22Rv1 (cell line): ENCODE measurements at regions not wholly inside any gene's neighbourhood (a gene's known extent, or its start where the extent isn't known, plus 50 kb on each side); places are given as distances from the start of the nearest gene placed in this dataset.

Source experiments
- ZFX ChIP-seq: fragments of 450-650 bp; IDR thresholded peaks from 2 replicates; pipeline ENCODE4 v1.6.1; 2017; ENCODE audit warnings: antibody characterized with exemption, borderline replicate concordance
- TF ChIP-seq, protein P1 (sequence below): fragments of 450-650 bp; IDR thresholded peaks from 2 replicates; pipeline ENCODE4 v1.5.1; 2017; ENCODE audit warnings: mild to moderate bottlenecking

DNA sequence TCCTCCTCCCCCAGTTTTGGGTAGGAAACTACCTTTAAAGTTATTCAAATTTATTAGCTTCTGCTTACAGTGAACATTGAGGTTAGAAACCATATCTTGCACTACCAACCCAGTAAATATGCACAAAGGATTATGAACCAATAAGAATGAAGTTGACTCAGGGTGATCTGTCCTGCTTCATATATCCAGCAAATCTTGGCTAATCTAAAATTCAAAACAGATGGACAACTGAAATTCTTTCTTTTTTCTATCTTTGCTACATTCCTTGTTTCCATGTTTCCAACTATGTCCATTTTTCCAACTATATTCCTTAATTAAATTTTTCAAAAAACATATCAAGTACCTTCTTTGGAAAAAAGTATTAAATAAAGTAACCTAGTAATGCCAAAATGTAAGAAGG, 149.3 kb downstream of the FAM124B start:
- TF ChIP-seq, protein P1, sequence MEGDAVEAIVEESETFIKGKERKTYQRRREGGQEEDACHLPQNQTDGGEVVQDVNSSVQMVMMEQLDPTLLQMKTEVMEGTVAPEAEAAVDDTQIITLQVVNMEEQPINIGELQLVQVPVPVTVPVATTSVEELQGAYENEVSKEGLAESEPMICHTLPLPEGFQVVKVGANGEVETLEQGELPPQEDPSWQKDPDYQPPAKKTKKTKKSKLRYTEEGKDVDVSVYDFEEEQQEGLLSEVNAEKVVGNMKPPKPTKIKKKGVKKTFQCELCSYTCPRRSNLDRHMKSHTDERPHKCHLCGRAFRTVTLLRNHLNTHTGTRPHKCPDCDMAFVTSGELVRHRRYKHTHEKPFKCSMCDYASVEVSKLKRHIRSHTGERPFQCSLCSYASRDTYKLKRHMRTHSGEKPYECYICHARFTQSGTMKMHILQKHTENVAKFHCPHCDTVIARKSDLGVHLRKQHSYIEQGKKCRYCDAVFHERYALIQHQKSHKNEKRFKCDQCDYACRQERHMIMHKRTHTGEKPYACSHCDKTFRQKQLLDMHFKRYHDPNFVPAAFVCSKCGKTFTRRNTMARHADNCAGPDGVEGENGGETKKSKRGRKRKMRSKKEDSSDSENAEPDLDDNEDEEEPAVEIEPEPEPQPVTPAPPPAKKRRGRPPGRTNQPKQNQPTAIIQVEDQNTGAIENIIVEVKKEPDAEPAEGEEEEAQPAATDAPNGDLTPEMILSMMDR = no peak
- no peak for TF ChIP-seq ZFX
